Astrocyte (in vitro differentiated cells and primary cell): ENCODE measurements at regions not wholly inside any gene's neighbourhood (a gene's known extent, or its start where the extent isn't known, plus 50 kb on each side); places are given as distances from the start of the nearest gene placed in this dataset.

Experiments used
- EZH2 ChIP-seq: IDR thresholded peaks from 2 replicates; pipeline ENCODE4 v1.6.1; 2012; ENCODE audit warnings: mild to moderate bottlenecking, low read length, inconsistent platforms; ENCODE audit not compliant: insufficient read depth
- TF ChIP-seq, protein P1 (sequence below): IDR thresholded peaks from 2 replicates; pipeline ENCODE4 v1.5.1; 2011; ENCODE audit warnings: low read depth, mild to moderate bottlenecking, inconsistent platforms, low read length, moderate library complexity; ENCODE audit not compliant: insufficient read depth

DNA sequence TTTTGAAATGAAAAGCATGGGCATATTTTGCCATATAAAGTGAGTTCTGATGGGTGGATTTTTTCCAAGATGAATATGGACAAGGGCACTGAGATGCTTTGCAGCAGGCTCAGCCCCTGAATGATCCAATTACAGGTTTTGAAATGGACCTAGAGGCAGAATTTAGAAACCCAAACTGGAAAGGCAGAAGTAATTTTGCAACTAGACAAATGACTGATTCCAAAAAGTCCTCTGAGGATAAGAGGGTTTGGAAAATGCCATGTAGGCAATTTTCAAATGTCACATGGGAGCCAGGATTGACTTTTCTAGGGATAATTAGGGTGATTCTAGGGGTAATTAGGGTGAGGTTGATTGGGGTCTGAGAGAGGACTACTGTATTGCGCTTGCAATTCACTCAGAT is 148.9 kb upstream of the ZNF648 start:
- TF ChIP-seq, protein P1, sequence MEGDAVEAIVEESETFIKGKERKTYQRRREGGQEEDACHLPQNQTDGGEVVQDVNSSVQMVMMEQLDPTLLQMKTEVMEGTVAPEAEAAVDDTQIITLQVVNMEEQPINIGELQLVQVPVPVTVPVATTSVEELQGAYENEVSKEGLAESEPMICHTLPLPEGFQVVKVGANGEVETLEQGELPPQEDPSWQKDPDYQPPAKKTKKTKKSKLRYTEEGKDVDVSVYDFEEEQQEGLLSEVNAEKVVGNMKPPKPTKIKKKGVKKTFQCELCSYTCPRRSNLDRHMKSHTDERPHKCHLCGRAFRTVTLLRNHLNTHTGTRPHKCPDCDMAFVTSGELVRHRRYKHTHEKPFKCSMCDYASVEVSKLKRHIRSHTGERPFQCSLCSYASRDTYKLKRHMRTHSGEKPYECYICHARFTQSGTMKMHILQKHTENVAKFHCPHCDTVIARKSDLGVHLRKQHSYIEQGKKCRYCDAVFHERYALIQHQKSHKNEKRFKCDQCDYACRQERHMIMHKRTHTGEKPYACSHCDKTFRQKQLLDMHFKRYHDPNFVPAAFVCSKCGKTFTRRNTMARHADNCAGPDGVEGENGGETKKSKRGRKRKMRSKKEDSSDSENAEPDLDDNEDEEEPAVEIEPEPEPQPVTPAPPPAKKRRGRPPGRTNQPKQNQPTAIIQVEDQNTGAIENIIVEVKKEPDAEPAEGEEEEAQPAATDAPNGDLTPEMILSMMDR: no peak
- no peak for TF ChIP-seq EZH2
